BE2C (cell line): ENCODE measurements at regions not wholly inside any gene's neighbourhood (a gene's known extent, or its start where the extent isn't known, plus 50 kb on each side); places are given as distances from the start of the nearest gene placed in this dataset.

Experiments
- DNase-seq: peaks from one replicate; pipeline ENCODE4 v3.0.0-alpha.2; 2020
- H3K27me3 ChIP-seq: fragments of 250-450 bp; sonication (Bioruptor Pico); 2 replicates; pipeline ENCODE4 v1.5.1; 2020; ENCODE audit warnings: mild to moderate bottlenecking
- H3K36me3 ChIP-seq: fragments of 250-450 bp; sonication (Bioruptor Pico); 2 replicates; pipeline ENCODE4 v1.5.1; 2020; ENCODE audit warnings: mild to moderate bottlenecking
- H3K4me1 ChIP-seq: fragments of 250-450 bp; sonication (Bioruptor Pico); 2 replicates; pipeline ENCODE4 v1.5.1; 2020
- H3K4me3 ChIP-seq: 2 replicates; pipeline ENCODE4 v1.5.1; 2011; ENCODE audit warnings: low read depth, low read length
- H3K9me3 ChIP-seq: fragments of 250-450 bp; sonication (Bioruptor Pico); 2 replicates; pipeline ENCODE4 v1.5.1; 2020
- TF ChIP-seq, protein P1 (sequence below): IDR thresholded peaks from 2 replicates; pipeline ENCODE4 v1.5.1; 2012; ENCODE audit warnings: mild to moderate bottlenecking, low read depth, low read length

- DNase-seq, result no peak
Observed at GRCh38 chr10:128345353-128345752, 219.1 kb upstream of the MKI67 start.

GRCh38 chr10:128360783-128361182, 234.6 kb upstream of the MKI67 start:
- no peaks in the 10 kb centered on the region for H3K9me3 ChIP-seq
- H3K4me1 ChIP-seq, result no peaks in the 10 kb centered on the region
- H3K27me3 ChIP-seq, result no peaks in the 10 kb centered on the region
- no peak overlapping the region for H3K4me3 ChIP-seq
- TF ChIP-seq, protein P1, sequence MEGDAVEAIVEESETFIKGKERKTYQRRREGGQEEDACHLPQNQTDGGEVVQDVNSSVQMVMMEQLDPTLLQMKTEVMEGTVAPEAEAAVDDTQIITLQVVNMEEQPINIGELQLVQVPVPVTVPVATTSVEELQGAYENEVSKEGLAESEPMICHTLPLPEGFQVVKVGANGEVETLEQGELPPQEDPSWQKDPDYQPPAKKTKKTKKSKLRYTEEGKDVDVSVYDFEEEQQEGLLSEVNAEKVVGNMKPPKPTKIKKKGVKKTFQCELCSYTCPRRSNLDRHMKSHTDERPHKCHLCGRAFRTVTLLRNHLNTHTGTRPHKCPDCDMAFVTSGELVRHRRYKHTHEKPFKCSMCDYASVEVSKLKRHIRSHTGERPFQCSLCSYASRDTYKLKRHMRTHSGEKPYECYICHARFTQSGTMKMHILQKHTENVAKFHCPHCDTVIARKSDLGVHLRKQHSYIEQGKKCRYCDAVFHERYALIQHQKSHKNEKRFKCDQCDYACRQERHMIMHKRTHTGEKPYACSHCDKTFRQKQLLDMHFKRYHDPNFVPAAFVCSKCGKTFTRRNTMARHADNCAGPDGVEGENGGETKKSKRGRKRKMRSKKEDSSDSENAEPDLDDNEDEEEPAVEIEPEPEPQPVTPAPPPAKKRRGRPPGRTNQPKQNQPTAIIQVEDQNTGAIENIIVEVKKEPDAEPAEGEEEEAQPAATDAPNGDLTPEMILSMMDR, result no peak
- no peaks in the 10 kb centered on the region for H3K36me3 ChIP-seq
- no peak for DNase-seq

More at GRCh38 chr10:128345353-128345752, 219.1 kb upstream of the MKI67 start:
- Histone ChIP-seq H3K4me1 (no peaks in the 10 kb centered on the region), H3K4me3 (no peak overlapping the region), H3K36me3 (no peaks in the 10 kb centered on the region), H3K27me3 (no peaks in the 10 kb centered on the region), H3K9me3 (no peaks in the 10 kb centered on the region)
- TF ChIP-seq, protein P1, result no peak

GRCh38 chr10:128361487-128361886, 235.3 kb upstream of the MKI67 start:
- H3K36me3 ChIP-seq, result no peaks in the 10 kb centered on the region
- no peaks in the 10 kb centered on the region for H3K4me1 ChIP-seq
- no peak for DNase-seq
- TF ChIP-seq, protein P1, result no peak
- H3K9me3 ChIP-seq, result no peaks in the 10 kb centered on the region
- H3K27me3 ChIP-seq, result no peaks in the 10 kb centered on the region
- no peak overlapping the region for H3K4me3 ChIP-seq

DNA sequence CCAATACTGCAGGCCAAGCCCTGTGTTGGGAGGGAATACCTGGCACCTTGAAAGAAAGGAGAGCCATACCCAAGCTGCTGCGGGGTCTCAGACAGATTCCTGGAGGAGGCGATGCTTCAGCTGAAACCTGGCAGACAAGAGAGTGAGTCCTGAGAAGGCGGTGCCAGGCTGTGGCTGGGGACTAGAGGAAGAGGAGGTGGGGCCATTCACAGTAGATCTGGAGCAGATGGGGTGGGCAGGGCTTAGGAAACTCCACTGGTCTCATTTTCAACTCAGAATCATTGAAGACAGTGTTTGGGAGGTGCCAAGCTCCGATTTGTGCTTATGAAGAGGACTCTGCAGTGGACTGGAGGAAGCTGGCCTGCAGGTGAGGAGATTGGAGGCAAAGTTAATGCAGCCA, 236.3 kb upstream of the MKI67 start:
- H3K36me3 ChIP-seq, result no peaks in the 10 kb centered on the region
- H3K9me3 ChIP-seq, result no peaks in the 10 kb centered on the region
- H3K27me3 ChIP-seq, result no peaks in the 10 kb centered on the region
- no peaks in the 10 kb centered on the region for H3K4me1 ChIP-seq
- DNase-seq, result no peak
- H3K4me3 ChIP-seq, result no peak overlapping the region
- TF ChIP-seq, protein P1, result no peak

GRCh38 chr10:128364631-128365030, 238.4 kb upstream of the MKI67 start:
- no peaks in the 10 kb centered on the region for H3K36me3 ChIP-seq
- TF ChIP-seq, protein P1, result no peak
- H3K27me3 ChIP-seq, result no peaks in the 10 kb centered on the region
- H3K4me1 ChIP-seq, result no peaks in the 10 kb centered on the region
- no peak for DNase-seq
- H3K9me3 ChIP-seq, result no peaks in the 10 kb centered on the region
- no peak overlapping the region for H3K4me3 ChIP-seq

DNA sequence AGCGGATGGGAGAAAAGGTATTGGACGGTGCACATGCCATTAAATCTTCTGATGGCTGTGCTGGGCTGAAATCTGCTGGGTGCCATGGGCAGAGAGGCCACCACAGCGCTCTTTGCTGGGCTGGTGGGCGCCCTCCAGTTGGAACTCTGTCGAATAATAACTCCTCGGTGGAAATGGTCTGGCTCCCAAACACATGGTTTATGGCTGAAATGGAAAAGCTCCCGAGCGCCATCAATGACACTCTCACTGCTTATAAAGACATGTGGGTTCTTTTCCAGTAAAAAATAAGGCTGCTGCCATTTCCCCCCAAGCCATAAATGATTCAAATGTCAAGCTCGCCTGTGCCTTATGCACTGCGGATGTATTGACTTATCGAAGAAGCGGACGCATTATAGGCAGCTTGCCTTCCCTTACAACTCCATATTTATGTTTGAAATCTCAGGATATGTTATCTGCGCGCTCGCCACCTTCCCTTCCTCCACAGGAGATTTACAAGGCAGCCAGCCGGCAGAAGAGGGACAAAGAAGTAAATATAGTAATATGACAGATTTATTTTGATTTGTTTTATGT, 239.0 kb upstream of the MKI67 start:
- Histone ChIP-seq H3K4me3 (no peak overlapping the region), H3K27me3 (no peaks in the 10 kb centered on the region), H3K4me1 (no peaks in the 10 kb centered on the region), H3K9me3 (no peaks in the 10 kb centered on the region), H3K36me3 (no peaks in the 10 kb centered on the region)
- TF ChIP-seq, protein P1, result no peak
- DNase-seq, result no peak
